Occipital lobe (tissue), 1 donor: ENCODE measurements at regions not wholly inside any gene's neighbourhood (a gene's known extent, or its start where the extent isn't known, plus 50 kb on each side); places are given as distances from the start of the nearest gene placed in this dataset.

Source experiments
- DNase-seq: peaks from one replicate; lab custom pipeline; 2025; lab: John Stamatoyannopoulos, UW

GRCh38 chr3:184508938-184509337 lies 52.6 kb upstream of the EPHB3 start:
- DNase-seq: no peak

DNA sequence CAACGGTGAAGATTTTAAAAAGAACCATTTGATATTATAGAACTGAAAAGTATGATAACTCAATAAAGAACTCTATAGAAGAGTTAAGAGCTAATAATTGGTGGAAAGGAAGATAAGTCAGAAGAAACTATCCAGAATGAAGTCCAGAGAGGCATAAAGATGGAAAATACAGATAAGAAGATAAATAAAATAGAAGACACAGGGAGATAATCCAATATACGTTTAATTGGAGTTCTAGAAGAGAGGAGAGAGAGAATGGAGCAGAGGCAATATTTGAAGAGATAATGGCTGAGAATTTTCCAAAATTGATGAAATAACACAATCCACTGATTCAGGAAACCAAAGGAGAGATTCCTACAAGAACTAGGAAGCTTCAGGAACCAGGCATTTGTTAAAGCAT lies 49.8 kb upstream of the EPHB3 start:
- DNase-seq: no peak
